ENCODE measurements at regions not wholly inside any gene's neighbourhood (a gene's known extent, or its start where the extent isn't known, plus 50 kb on each side); places are given as distances from the start of the nearest gene placed in this dataset.
"Not testable (repeated sequence)": the region's sequence is repeated elsewhere in the genome, so short reads cannot be mapped to it uniquely, and the experiment has no call there.

- ATAC-seq, result no peak
- no peak overlapping the region for H3K4me3 Mint-ChIP-seq
- H3K36me3 Mint-ChIP-seq, result no peaks in the 10 kb centered on the region
- H3K27me3 Mint-ChIP-seq, result no peaks in the 10 kb centered on the region
- H3K4me1 Mint-ChIP-seq, result no peaks in the 10 kb centered on the region
- peaks cover 9% of the 10 kb centered on the region for H3K9me3 Mint-ChIP-seq
- no peak overlapping the region for H3K27ac Mint-ChIP-seq
These were observed 103.2 kb upstream of the FRG1 start for GRCh38 chr4:189837471-189837870.

- Mint-ChIP-seq H3K4me3 (no peak overlapping the region), H3K9me3 (peaks cover 9% of the 10 kb centered on the region), H3K4me1 (no peaks in the 10 kb centered on the region), H3K36me3 (no peaks in the 10 kb centered on the region), H3K27me3 (no peaks in the 10 kb centered on the region), H3K27ac (no peak overlapping the region)
- ATAC-seq, result no peak
These were observed 101.7 kb upstream of the FRG1 start for GRCh38 chr4:189838821-189839497.

- no peaks in the 10 kb centered on the region for H3K27me3 Mint-ChIP-seq
- H3K9me3 Mint-ChIP-seq, result peaks cover 8% of the 10 kb centered on the region
- no peaks in the 10 kb centered on the region for H3K36me3 Mint-ChIP-seq
- ATAC-seq, result no peak
- H3K27ac Mint-ChIP-seq, result no peak overlapping the region
- no peak overlapping the region for H3K4me3 Mint-ChIP-seq
- no peaks in the 10 kb centered on the region for H3K4me1 Mint-ChIP-seq
These were observed 100.3 kb upstream of the FRG1 start for GRCh38 chr4:189840356-189840755.

GRCh38 chr4:189843413-189844009 is 97.2 kb upstream of the FRG1 start:
- Mint-ChIP-seq H3K9me3 (no peaks in the 10 kb centered on the region), H3K27me3 (no peaks in the 10 kb centered on the region), H3K36me3 (no peaks in the 10 kb centered on the region), H3K27ac (no peak overlapping the region), H3K4me3 (no peak overlapping the region), H3K4me1 (no peaks in the 10 kb centered on the region)
- no peak for ATAC-seq

- ATAC-seq, result no peak
- H3K27me3 Mint-ChIP-seq, result no peaks in the 10 kb centered on the region
- H3K9me3 Mint-ChIP-seq, result no peaks in the 10 kb centered on the region
- no peak overlapping the region for H3K27ac Mint-ChIP-seq
- no peak overlapping the region for H3K4me3 Mint-ChIP-seq
- no peaks in the 10 kb centered on the region for H3K4me1 Mint-ChIP-seq
- H3K36me3 Mint-ChIP-seq, result no peaks in the 10 kb centered on the region
These were observed 95.4 kb upstream of the FRG1 start for GRCh38 chr4:189845145-189845846.

- H3K27ac Mint-ChIP-seq, H3K27me3 Mint-ChIP-seq, ATAC-seq, H3K4me3 Mint-ChIP-seq, H3K4me1 Mint-ChIP-seq, H3K9me3 Mint-ChIP-seq, H3K36me3 Mint-ChIP-seq: not testable (repeated sequence)
These were observed 94.6 kb upstream of the FRG1 start for GRCh38 chr4:189846094-189846493.

- not testable (repeated sequence) for H3K36me3 Mint-ChIP-seq, H3K4me3 Mint-ChIP-seq, H3K4me1 Mint-ChIP-seq, ATAC-seq, H3K9me3 Mint-ChIP-seq, H3K27ac Mint-ChIP-seq, H3K27me3 Mint-ChIP-seq
These were observed 94.1 kb upstream of the FRG1 start for GRCh38 chr4:189846608-189847007.

- not testable (repeated sequence) for H3K36me3 Mint-ChIP-seq, H3K4me3 Mint-ChIP-seq, H3K4me1 Mint-ChIP-seq, H3K27ac Mint-ChIP-seq, ATAC-seq, H3K27me3 Mint-ChIP-seq, H3K9me3 Mint-ChIP-seq
These were observed 92.0 kb upstream of the FRG1 start for GRCh38 chr4:189848672-189849071.

- Mint-ChIP-seq H3K36me3 (peaks cover 26% of the 10 kb centered on the region), H3K4me3 (no peak overlapping the region), H3K4me1 (no peaks in the 10 kb centered on the region), H3K27me3 (no peaks in the 10 kb centered on the region), H3K9me3 (peaks cover 10% of the 10 kb centered on the region), H3K27ac (no peak overlapping the region)
- ATAC-seq, result no peak
These were observed 90.3 kb upstream of the FRG1 start for GRCh38 chr4:189850239-189850856.

- no peak for ATAC-seq
- Mint-ChIP-seq H3K4me1 (peaks cover 5% of the 10 kb centered on the region), H3K27ac (no peak overlapping the region), H3K36me3 (peaks cover 33% of the 10 kb centered on the region), H3K4me3 (no peak overlapping the region), H3K9me3 (peaks cover 7% of the 10 kb centered on the region), H3K27me3 (no peaks in the 10 kb centered on the region)
These were observed 82.2 kb upstream of the FRG1 start for GRCh38 chr4:189858435-189858834.

GRCh38 chr4:189861101-189861500 is 79.6 kb upstream of the FRG1 start:
- Mint-ChIP-seq H3K4me1 (peaks cover 5% of the 10 kb centered on the region), H3K27ac (no peak overlapping the region), H3K9me3 (no peaks in the 10 kb centered on the region), H3K27me3 (no peaks in the 10 kb centered on the region), H3K36me3 (peaks cover 6% of the 10 kb centered on the region), H3K4me3 (no peak overlapping the region)
- ATAC-seq, result no peak

GRCh38 chr4:189869236-189869635 is 71.4 kb upstream of the FRG1 start:
- H3K4me1 Mint-ChIP-seq, result no peaks in the 10 kb centered on the region
- H3K27me3 Mint-ChIP-seq, result no peaks in the 10 kb centered on the region
- ATAC-seq, result no peak

GRCh38 chr4:189870511-189871234 is 70.0 kb upstream of the FRG1 start:
- Mint-ChIP-seq H3K27me3 (no peaks in the 10 kb centered on the region), H3K4me1 (no peaks in the 10 kb centered on the region), H3K27ac (no peak overlapping the region), H3K4me3 (no peak overlapping the region), H3K36me3 (no peaks in the 10 kb centered on the region), H3K9me3 (no peaks in the 10 kb centered on the region)
- ATAC-seq, result no peak

More at GRCh38 chr4:189869236-189869635, 71.4 kb upstream of the FRG1 start:
- H3K9me3 Mint-ChIP-seq, result no peaks in the 10 kb centered on the region
- no peaks in the 10 kb centered on the region for H3K36me3 Mint-ChIP-seq
- no peak overlapping the region for H3K4me3 Mint-ChIP-seq
- no peak overlapping the region for H3K27ac Mint-ChIP-seq

GRCh38 chr4:189874591-189874990 is 66.1 kb upstream of the FRG1 start:
- no peaks in the 10 kb centered on the region for H3K9me3 Mint-ChIP-seq
- no peak overlapping the region for H3K4me3 Mint-ChIP-seq
- H3K36me3 Mint-ChIP-seq, result no peaks in the 10 kb centered on the region
- H3K27ac Mint-ChIP-seq, result no peak overlapping the region
- H3K4me1 Mint-ChIP-seq, result no peaks in the 10 kb centered on the region
- ATAC-seq, result no peak
- H3K27me3 Mint-ChIP-seq, result no peaks in the 10 kb centered on the region

- not testable (repeated sequence) for H3K36me3 Mint-ChIP-seq, H3K4me1 Mint-ChIP-seq, H3K9me3 Mint-ChIP-seq, H3K4me3 Mint-ChIP-seq, ATAC-seq, H3K27me3 Mint-ChIP-seq, H3K27ac Mint-ChIP-seq
These were observed 59.5 kb upstream of the FRG1 start for GRCh38 chr4:189881190-189881589.
